ENCODE measurements at regions not wholly inside any gene's neighbourhood (a gene's known extent, or its start where the extent isn't known, plus 50 kb on each side); places are given as distances from the start of the nearest gene placed in this dataset.

DNA sequence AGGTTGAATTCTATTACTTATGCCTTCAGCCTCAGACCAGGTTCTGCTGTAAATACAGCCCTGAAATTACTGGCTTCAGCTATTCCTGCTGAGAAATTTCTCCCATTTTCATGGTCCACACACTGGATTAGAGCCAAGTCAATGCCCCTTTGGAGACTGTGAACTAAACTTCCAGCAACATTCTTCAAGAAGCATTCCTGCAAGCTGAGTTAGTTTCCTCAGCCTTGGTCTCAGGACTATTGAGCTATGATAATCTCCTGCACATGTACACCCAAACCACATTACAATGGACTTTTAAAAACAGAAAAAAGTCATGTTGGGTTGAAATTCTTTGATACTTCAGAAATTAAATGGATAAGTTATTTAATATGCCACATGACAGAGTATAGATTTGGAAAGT lies 58.0 kb upstream of the AVPR1A start:
- TF ChIP-seq, protein P1, sequence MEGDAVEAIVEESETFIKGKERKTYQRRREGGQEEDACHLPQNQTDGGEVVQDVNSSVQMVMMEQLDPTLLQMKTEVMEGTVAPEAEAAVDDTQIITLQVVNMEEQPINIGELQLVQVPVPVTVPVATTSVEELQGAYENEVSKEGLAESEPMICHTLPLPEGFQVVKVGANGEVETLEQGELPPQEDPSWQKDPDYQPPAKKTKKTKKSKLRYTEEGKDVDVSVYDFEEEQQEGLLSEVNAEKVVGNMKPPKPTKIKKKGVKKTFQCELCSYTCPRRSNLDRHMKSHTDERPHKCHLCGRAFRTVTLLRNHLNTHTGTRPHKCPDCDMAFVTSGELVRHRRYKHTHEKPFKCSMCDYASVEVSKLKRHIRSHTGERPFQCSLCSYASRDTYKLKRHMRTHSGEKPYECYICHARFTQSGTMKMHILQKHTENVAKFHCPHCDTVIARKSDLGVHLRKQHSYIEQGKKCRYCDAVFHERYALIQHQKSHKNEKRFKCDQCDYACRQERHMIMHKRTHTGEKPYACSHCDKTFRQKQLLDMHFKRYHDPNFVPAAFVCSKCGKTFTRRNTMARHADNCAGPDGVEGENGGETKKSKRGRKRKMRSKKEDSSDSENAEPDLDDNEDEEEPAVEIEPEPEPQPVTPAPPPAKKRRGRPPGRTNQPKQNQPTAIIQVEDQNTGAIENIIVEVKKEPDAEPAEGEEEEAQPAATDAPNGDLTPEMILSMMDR (conservative IDR thresholded peaks at IDR 0.05; ENCODE audit: low read depth, low read length), result no peak
- no peak for TF ChIP-seq EZH2 (IDR thresholded peaks at IDR 0.05; ENCODE audit: borderline replicate concordance, low read depth, low read length, poor library complexity, severe bottlenecking)

Measured in A673 (cell line).